ENCODE measurements at regions not wholly inside any gene's neighbourhood (a gene's known extent, or its start where the extent isn't known, plus 50 kb on each side); places are given as distances from the start of the nearest gene placed in this dataset.

DNA sequence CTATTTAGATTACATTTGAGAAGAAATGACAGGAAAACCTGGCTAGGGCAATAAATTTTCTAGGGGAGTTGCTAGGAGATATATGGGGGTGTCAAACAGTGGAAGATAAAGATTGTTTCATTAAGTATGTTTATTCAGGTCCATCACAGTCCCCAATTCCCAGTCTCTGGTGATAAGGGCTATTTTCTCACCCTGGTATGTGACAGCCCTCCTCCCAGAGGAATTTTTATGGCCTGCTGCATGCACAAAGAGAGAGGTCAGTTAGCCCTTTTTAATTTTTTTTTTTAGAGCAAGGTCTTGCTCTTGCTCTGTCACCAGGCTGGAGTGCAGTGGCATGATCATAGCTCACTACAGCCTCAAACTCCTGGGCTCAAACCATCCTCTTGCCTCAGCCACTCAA, 53.6 kb upstream of the ATF7IP2 start:
- TF ChIP-seq GABPA (IDR thresholded peaks at IDR 0.05; ENCODE audit: low read depth) (no peak), REST (IDR thresholded peaks at IDR 0.05; ENCODE audit: insufficient replicate concordance, low read depth) (no peak), POLR2AphosphoS5 (IDR thresholded peaks at IDR 0.05; ENCODE audit: low read depth) (no peak), SPI1 (IDR thresholded peaks at IDR 0.05; ENCODE audit: borderline replicate concordance, low read depth) (no peak), CTCF (IDR thresholded peaks at IDR 0.05; ENCODE audit: insufficient read depth, low read length) (no peak)
- Histone ChIP-seq H3K27me3 (ENCODE audit: insufficient read depth, poor library complexity, severe bottlenecking) (no peaks in the 10 kb centered on the region), H3K27ac (replicated peaks) (no peak overlapping the region), H3K4me3 (replicated peaks; ENCODE audit: insufficient read depth, low read length) (no peak overlapping the region)
- no peak for DNase-seq (ENCODE audit: low read depth in 1 of 2, low spot score in 1 of 2)

DNA sequence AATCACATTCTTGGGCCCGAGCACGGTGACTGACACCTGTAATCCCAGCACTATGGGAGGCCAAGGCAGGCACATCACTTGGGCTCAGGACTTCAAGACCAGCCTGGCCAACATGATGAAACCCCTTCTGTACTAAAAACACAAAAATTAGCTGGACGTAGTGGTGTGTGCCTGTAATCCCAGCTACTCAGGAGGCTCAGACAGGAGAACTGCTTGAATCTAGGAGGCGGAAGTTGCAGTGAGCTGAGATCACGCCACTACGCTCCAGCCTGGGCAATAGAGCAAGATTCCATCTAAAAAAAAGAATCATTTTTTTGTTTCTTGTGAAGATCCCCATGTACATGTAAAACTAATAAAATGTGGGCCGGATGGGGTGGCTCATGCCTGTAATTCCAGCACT, 53.1 kb upstream of the ATF7IP2 start:
- DNase-seq (ENCODE audit: low read depth in 1 of 2, low spot score in 1 of 2) = no peak
- no peak overlapping the region for H3K27ac ChIP-seq (replicated peaks)
- TF ChIP-seq REST (IDR thresholded peaks at IDR 0.05; ENCODE audit: insufficient replicate concordance, low read depth) (no peak), GABPA (IDR thresholded peaks at IDR 0.05; ENCODE audit: low read depth) (no peak), SPI1 (IDR thresholded peaks at IDR 0.05; ENCODE audit: borderline replicate concordance, low read depth) (no peak), POLR2AphosphoS5 (IDR thresholded peaks at IDR 0.05; ENCODE audit: low read depth) (no peak), CTCF (IDR thresholded peaks at IDR 0.05; ENCODE audit: insufficient read depth, low read length) (no peak)

DNA sequence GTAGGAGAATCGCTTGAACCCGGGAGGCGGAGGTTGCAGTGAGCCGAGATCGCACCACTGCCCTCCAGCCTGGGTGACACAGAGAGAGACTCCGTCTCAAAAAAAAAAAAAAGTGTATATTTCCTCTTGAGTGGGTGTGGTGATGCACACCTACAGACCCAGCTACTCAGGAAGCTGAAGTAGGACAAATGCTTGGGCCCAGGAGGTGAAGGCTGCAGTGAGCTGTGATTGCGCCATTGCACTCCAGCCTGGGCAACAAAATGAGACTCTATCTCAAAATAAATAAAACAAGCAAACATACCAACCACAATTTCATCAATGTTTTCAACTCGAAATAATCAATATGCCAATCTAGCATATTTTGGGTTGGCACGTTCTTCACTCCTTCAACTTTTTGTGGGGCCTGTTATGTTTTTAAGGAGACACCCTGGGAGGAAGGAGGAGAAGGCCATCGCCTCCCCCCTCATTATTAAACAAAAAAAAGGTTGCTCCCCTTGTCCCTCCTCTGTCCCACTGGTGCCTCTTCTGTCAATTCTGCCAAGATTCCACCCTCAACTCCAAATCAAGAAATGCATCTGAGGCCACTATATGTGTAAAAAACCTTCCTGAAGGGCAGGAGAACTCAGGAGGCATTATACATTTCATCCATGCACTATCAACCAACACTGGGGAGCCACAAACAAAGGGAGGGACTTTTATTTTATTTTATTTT, 52.4 kb upstream of the ATF7IP2 start:
- no peak for DNase-seq (ENCODE audit: low read depth in 1 of 2, low spot score in 1 of 2)
- TF ChIP-seq SPI1 (IDR thresholded peaks at IDR 0.05; ENCODE audit: borderline replicate concordance, low read depth) = no peak
- no peak for TF ChIP-seq GABPA (IDR thresholded peaks at IDR 0.05; ENCODE audit: low read depth)
- TF ChIP-seq CTCF (IDR thresholded peaks at IDR 0.05; ENCODE audit: insufficient read depth, low read length) = no peak
- TF ChIP-seq POLR2AphosphoS5 (IDR thresholded peaks at IDR 0.05; ENCODE audit: low read depth) = no peak
- no peak for TF ChIP-seq REST (IDR thresholded peaks at IDR 0.05; ENCODE audit: insufficient replicate concordance, low read depth)

More for the DNA sequence above, 53.1 kb upstream of the ATF7IP2 start:
- no peaks in the 10 kb centered on the region for H3K27me3 ChIP-seq (ENCODE audit: insufficient read depth, poor library complexity, severe bottlenecking)
- H3K4me3 ChIP-seq (replicated peaks; ENCODE audit: insufficient read depth, low read length) = no peak overlapping the region

More for the DNA sequence above, 52.4 kb upstream of the ATF7IP2 start:
- H3K4me3 ChIP-seq (replicated peaks; ENCODE audit: insufficient read depth, low read length) = no peak overlapping the region
- H3K27me3 ChIP-seq (ENCODE audit: insufficient read depth, poor library complexity, severe bottlenecking) = no peaks in the 10 kb centered on the region
- no peak overlapping the region for H3K27ac ChIP-seq (replicated peaks)
